Stimulated activated naive CD8-positive, alpha-beta T cell treated with anti-CD3 and anti-CD28 coated beads, Interleukin-15, Interleukin-2, amounts not matched to agents 100 ng/mL and 50 ng/mL, for 24 hours (primary cell): ENCODE measurements at regions not wholly inside any gene's neighbourhood (a gene's known extent, or its start where the extent isn't known, plus 50 kb on each side); places are given as distances from the start of the nearest gene placed in this dataset.

Experiments
- H3K27ac Mint-ChIP-seq: one replicate; pipeline ENCODE4 v1.8.0; 2021; ENCODE audit warnings: mild to moderate bottlenecking, mixed read lengths
- H3K27me3 Mint-ChIP-seq: one replicate; pipeline ENCODE4 v1.8.0; 2021; ENCODE audit warnings: mixed read lengths
- H3K36me3 Mint-ChIP-seq: one replicate; pipeline ENCODE4 v1.8.0; 2021; ENCODE audit warnings: low read depth, mixed read lengths
- H3K4me1 Mint-ChIP-seq: one replicate; pipeline ENCODE4 v1.8.0; 2021; ENCODE audit warnings: low read depth, mixed read lengths
- H3K4me3 Mint-ChIP-seq: one replicate; pipeline ENCODE4 v1.8.0; 2021; ENCODE audit warnings: mild to moderate bottlenecking, mixed read lengths
- H3K9me3 Mint-ChIP-seq: one replicate; pipeline ENCODE4 v1.8.0; 2021; ENCODE audit warnings: mixed read lengths

DNA sequence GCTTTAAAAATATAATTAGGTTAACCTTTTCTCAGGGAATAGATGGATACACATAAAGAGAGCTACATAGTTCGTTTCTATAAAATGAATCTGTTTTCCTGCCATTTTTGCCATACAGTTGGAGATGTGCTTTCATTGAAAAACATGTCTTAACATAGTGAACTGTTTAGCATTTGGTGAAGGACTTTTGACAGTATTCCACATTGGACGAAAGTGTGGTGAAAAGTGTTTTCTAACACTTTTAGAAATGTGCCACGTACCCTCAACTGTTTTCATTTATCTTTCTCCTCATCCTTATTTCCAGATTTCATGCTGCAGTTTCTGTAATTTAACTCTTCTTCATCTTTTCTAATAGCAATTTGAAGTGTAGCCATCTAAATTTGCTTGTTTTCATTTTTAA lies 249.1 kb upstream of the MTNR1B start:
- Mint-ChIP-seq H3K4me1 (no peaks in the 10 kb centered on the region), H3K4me3 (no peak overlapping the region), H3K27ac (no peak overlapping the region), H3K27me3 (no peaks in the 10 kb centered on the region), H3K9me3 (peaks cover 5% of the 10 kb centered on the region), H3K36me3 (no peaks in the 10 kb centered on the region)

DNA sequence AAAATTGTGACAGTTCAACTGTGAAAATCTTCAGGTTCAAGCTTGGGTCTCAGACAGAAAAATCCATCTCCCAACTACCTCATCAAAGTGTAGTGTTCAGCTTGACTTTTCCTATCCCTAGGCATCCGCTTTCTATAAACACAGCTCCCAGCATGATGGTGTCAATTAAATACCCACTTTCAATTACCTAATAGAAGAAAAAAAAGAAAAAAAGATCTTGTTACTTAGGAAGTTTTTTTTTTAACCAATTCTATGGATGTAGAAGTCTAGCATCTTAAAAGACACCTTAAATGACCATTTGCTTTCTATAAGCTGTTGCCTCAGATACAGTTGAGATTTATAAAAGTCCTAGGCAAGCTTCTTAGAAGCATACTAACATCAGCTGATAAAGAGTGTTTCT lies 244.1 kb upstream of the MTNR1B start:
- H3K4me1 Mint-ChIP-seq, result no peaks in the 10 kb centered on the region
- no peak overlapping the region for H3K27ac Mint-ChIP-seq
- no peaks in the 10 kb centered on the region for H3K9me3 Mint-ChIP-seq
- H3K36me3 Mint-ChIP-seq, result no peaks in the 10 kb centered on the region
- no peak overlapping the region for H3K4me3 Mint-ChIP-seq
- H3K27me3 Mint-ChIP-seq, result no peaks in the 10 kb centered on the region

- Mint-ChIP-seq H3K4me3 (no peak overlapping the region), H3K36me3 (no peaks in the 10 kb centered on the region), H3K4me1 (no peaks in the 10 kb centered on the region), H3K27ac (no peak overlapping the region), H3K27me3 (no peaks in the 10 kb centered on the region), H3K9me3 (no peaks in the 10 kb centered on the region)
These were observed 242.3 kb upstream of the MTNR1B start for GRCh38 chr11:92727123-92727522.

DNA sequence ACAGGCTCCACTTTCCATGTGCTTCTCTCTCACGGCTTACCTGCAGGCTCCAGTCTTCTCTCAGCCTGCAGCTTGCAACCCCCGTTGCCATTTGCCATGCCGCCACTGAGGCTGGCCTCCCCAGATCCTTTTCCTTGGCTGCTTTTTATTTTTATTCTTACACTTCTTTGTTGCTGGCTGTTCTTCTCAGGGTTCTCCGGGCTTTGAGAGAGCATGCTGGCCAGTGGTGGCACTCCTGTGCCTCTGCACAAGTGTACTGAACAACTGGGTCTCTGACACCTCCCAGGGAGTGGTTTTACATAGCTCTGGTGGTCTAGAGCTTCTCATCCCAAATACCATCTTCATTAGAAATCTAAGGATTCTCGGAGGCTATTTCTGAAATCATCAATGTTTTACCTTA lies 241.7 kb upstream of the MTNR1B start:
- Mint-ChIP-seq H3K9me3 (no peaks in the 10 kb centered on the region), H3K27ac (no peak overlapping the region), H3K27me3 (no peaks in the 10 kb centered on the region), H3K36me3 (no peaks in the 10 kb centered on the region), H3K4me1 (no peaks in the 10 kb centered on the region), H3K4me3 (no peak overlapping the region)

GRCh38 chr11:92728628-92729027 lies 240.8 kb upstream of the MTNR1B start:
- H3K27me3 Mint-ChIP-seq, result no peaks in the 10 kb centered on the region
- no peak overlapping the region for H3K27ac Mint-ChIP-seq
- H3K4me3 Mint-ChIP-seq, result no peak overlapping the region
- no peaks in the 10 kb centered on the region for H3K4me1 Mint-ChIP-seq
- no peaks in the 10 kb centered on the region for H3K9me3 Mint-ChIP-seq
- no peaks in the 10 kb centered on the region for H3K36me3 Mint-ChIP-seq

DNA sequence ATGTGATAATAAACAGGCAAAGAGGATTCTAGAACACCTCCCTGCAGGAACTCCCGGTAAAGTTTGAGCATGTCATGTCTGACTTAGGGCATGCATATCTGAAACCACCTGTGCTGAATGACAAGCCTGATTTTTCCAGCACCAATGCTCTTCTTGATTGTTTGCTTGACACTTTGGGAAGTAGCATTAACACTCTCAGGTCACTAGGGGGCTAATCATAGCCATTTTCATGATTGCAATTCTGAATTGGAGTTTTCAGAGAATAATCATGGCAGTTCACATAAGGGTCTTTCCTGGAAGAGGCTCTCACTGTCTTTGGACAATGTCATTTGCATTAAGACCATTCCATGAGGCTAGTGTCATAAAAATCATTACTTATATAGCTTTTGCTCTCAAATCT lies 234.4 kb upstream of the MTNR1B start:
- H3K27me3 Mint-ChIP-seq, result no peaks in the 10 kb centered on the region
- H3K27ac Mint-ChIP-seq, result no peak overlapping the region
- H3K4me1 Mint-ChIP-seq, result no peaks in the 10 kb centered on the region
- H3K9me3 Mint-ChIP-seq, result no peaks in the 10 kb centered on the region
- H3K36me3 Mint-ChIP-seq, result no peaks in the 10 kb centered on the region
- H3K4me3 Mint-ChIP-seq, result no peak overlapping the region

DNA sequence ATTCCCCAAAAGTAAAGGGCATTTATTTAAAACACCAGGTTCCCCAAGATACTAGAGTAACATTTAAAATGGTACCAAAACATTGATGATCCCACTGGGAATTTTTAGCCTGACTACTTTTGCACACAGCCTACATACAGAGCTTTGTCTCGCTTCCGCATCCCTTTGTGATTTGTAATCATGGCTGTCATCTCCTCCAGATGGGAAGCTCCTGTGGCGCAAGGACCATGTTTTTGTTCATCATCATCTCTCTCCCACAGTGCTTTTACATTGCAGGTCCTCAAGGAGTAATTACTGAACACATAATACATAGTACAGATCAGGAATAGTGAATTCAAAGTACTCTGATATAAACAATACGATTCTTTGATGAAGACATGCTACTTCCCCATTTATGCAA lies 231.2 kb upstream of the MTNR1B start:
- no peaks in the 10 kb centered on the region for H3K9me3 Mint-ChIP-seq
- no peak overlapping the region for H3K27ac Mint-ChIP-seq
- H3K4me1 Mint-ChIP-seq, result no peaks in the 10 kb centered on the region
- no peaks in the 10 kb centered on the region for H3K36me3 Mint-ChIP-seq
- no peaks in the 10 kb centered on the region for H3K27me3 Mint-ChIP-seq
- no peak overlapping the region for H3K4me3 Mint-ChIP-seq

DNA sequence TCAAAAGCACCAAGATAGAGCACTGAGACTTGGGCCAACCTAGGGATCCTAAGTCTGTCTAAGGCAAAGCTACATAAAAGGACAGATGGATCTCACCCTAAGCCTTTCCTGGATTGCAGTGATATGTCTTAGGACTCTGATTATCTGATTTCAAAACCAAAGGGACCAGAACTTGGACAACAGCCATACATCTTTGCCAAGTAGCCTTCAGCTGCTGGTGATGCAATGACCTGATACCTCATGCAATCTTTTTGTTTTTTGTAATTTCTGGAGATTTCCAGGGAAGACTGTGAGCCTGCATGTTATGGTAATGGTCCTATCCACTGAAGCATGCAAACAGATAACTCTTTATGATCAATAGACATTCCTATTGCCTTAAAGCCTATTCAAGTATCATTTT lies 230.4 kb upstream of the MTNR1B start:
- Mint-ChIP-seq H3K27ac (no peak overlapping the region), H3K4me1 (no peaks in the 10 kb centered on the region), H3K9me3 (no peaks in the 10 kb centered on the region), H3K27me3 (no peaks in the 10 kb centered on the region), H3K4me3 (no peak overlapping the region), H3K36me3 (no peaks in the 10 kb centered on the region)

DNA sequence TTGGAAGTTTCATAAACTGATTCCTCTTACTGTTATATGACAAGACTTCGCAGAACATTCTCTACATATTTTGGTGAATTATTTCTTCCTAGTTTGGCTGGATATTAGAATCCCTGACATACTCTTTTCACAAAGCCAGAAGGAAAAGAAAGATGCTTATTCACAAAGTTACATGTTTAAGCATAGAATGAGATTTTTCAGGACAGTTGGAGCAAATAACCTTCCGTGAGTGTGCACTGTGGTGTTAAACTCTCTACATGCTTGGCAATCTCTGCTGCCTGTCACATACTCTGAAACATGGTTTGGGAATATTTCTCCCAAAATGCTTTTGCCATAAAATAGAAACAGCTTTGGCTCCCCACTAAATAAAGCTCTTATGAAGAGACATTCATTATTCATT lies 230.0 kb upstream of the MTNR1B start:
- H3K36me3 Mint-ChIP-seq, result no peaks in the 10 kb centered on the region
- no peaks in the 10 kb centered on the region for H3K27me3 Mint-ChIP-seq
- no peaks in the 10 kb centered on the region for H3K4me1 Mint-ChIP-seq
- H3K27ac Mint-ChIP-seq, result no peak overlapping the region
- H3K9me3 Mint-ChIP-seq, result no peaks in the 10 kb centered on the region
- no peak overlapping the region for H3K4me3 Mint-ChIP-seq

DNA sequence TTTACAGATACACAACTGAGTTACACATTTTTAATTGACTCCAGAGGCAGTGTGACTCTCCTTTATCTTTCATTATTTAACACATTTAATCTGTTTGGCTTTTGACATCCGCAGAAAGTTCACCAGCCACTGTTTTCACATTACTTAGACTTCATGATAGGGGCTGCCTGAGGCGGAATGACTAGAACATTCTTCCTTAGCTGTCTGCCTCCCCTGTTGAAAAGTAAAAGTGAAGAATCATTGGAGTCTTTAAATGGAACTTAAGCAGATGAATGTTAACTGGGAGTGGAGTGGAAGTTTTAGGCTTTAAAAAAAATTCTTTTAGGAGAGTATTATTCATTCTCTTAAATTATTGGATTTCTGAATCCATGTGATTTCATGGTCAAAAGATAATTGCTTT lies 229.2 kb upstream of the MTNR1B start:
- H3K4me1 Mint-ChIP-seq, result no peaks in the 10 kb centered on the region
- H3K36me3 Mint-ChIP-seq, result no peaks in the 10 kb centered on the region
- no peaks in the 10 kb centered on the region for H3K27me3 Mint-ChIP-seq
- no peak overlapping the region for H3K4me3 Mint-ChIP-seq
- H3K9me3 Mint-ChIP-seq, result peaks cover 3% of the 10 kb centered on the region
- no peak overlapping the region for H3K27ac Mint-ChIP-seq

DNA sequence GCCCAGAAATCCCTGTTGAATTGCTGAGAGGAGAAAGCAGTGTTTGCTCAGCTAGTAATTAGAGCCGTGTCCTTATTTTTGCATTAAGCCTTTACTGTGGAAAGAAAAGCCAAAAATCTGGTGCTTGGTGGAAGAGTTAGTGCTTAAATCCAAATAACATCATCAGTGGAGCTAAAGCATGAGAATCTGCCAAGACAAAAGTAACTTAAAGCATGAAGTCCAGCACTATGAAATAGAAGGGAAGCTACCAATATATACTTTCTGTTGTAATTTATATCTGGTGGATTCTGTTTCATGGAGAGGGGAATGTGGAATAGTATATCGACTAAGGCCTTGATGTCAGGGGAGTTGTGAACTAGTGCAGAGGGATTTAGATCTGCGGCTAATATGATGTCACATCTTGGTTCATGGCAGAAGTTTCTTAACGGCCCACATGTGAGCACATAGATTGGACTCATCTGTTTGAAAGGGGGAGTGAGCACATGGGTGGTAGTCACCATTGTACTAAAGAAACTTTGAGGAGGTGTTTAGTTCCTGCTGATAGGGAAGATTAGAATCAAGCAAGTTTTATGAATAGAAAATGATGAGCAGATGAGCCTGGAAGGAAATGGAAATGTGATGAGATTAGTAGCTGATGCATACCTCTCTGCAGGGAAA lies 224.4 kb upstream of the MTNR1B start:
- no peaks in the 10 kb centered on the region for H3K27me3 Mint-ChIP-seq
- H3K4me1 Mint-ChIP-seq, result no peaks in the 10 kb centered on the region
- H3K4me3 Mint-ChIP-seq, result no peak overlapping the region
- H3K27ac Mint-ChIP-seq, result no peak overlapping the region
- no peaks in the 10 kb centered on the region for H3K36me3 Mint-ChIP-seq
- peaks cover 8% of the 10 kb centered on the region for H3K9me3 Mint-ChIP-seq

GRCh38 chr11:92750794-92751193 lies 218.7 kb upstream of the MTNR1B start:
- Mint-ChIP-seq H3K27me3 (no peaks in the 10 kb centered on the region), H3K9me3 (peaks cover 9% of the 10 kb centered on the region), H3K36me3 (no peaks in the 10 kb centered on the region), H3K4me3 (no peak overlapping the region), H3K27ac (no peak overlapping the region), H3K4me1 (no peaks in the 10 kb centered on the region)

DNA sequence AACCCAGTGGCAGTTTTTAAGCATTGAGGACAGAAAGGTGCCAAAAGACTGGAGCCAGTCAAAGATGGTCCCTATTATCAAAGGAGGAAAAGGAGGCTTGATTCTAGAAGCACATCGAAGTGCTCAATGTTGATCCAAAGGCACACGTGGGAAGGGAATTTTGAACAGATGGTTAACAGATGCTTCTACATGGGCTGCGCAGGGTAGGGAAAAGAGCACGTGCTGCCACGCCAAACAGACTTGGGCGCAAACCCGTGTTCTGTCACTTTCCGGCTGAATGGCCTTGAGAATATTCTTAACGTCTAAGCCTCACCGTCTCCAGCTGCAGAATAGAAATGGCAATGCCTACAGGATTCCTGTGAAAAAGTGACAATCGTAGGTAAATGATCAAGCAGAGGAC lies 217.9 kb upstream of the MTNR1B start:
- H3K4me3 Mint-ChIP-seq, result no peak overlapping the region
- no peak overlapping the region for H3K27ac Mint-ChIP-seq
- H3K9me3 Mint-ChIP-seq, result peaks cover 9% of the 10 kb centered on the region
- no peaks in the 10 kb centered on the region for H3K27me3 Mint-ChIP-seq
- H3K36me3 Mint-ChIP-seq, result no peaks in the 10 kb centered on the region
- no peaks in the 10 kb centered on the region for H3K4me1 Mint-ChIP-seq

- H3K4me1 Mint-ChIP-seq, result no peaks in the 10 kb centered on the region
- H3K9me3 Mint-ChIP-seq, result peaks cover 9% of the 10 kb centered on the region
- H3K27ac Mint-ChIP-seq, result no peak overlapping the region
- H3K36me3 Mint-ChIP-seq, result no peaks in the 10 kb centered on the region
- no peak overlapping the region for H3K4me3 Mint-ChIP-seq
- no peaks in the 10 kb centered on the region for H3K27me3 Mint-ChIP-seq
These were observed 217.3 kb upstream of the MTNR1B start for GRCh38 chr11:92752122-92752521.

GRCh38 chr11:92753161-92753560 lies 216.3 kb upstream of the MTNR1B start:
- no peaks in the 10 kb centered on the region for H3K36me3 Mint-ChIP-seq
- no peak overlapping the region for H3K4me3 Mint-ChIP-seq
- H3K4me1 Mint-ChIP-seq, result no peaks in the 10 kb centered on the region
- H3K27ac Mint-ChIP-seq, result no peak overlapping the region
- H3K27me3 Mint-ChIP-seq, result no peaks in the 10 kb centered on the region
- H3K9me3 Mint-ChIP-seq, result peaks cover 4% of the 10 kb centered on the region

GRCh38 chr11:92758241-92758780 lies 211.1 kb upstream of the MTNR1B start:
- H3K27me3 Mint-ChIP-seq, result no peaks in the 10 kb centered on the region
- H3K9me3 Mint-ChIP-seq, result peaks cover 4% of the 10 kb centered on the region
- H3K4me3 Mint-ChIP-seq, result no peak overlapping the region
- no peaks in the 10 kb centered on the region for H3K36me3 Mint-ChIP-seq
- H3K27ac Mint-ChIP-seq, result no peak overlapping the region
- H3K4me1 Mint-ChIP-seq, result no peaks in the 10 kb centered on the region
